Keratinocyte (primary cell): ENCODE measurements at regions not wholly inside any gene's neighbourhood (a gene's known extent, or its start where the extent isn't known, plus 50 kb on each side); places are given as distances from the start of the nearest gene placed in this dataset.

Experiments used
- CTCF ChIP-seq, 3 experiments: IDR thresholded peaks in 1 of 3; conservative IDR thresholded peaks in 1 of 3; optimal IDR thresholded peaks in 1 of 3; 2 replicates in 2 of 3; 3 replicates in 1 of 3; pipeline versions ENCODE3 to v1.5.1; 2011; ENCODE audit warnings: low read length in 3 of 3, mild to moderate bottlenecking in 3 of 3, moderate library complexity in 2 of 3, control low read depth in 1 of 3, inconsistent platforms in 1 of 3; ENCODE audit not compliant: insufficient read depth in 2 of 3; ENCODE audit errors: extremely low read depth in 1 of 3
- EZH2 ChIP-seq: IDR thresholded peaks from one replicate; pipeline ENCODE4 v1.6.1; 2012; ENCODE audit warnings: inconsistent platforms, mild to moderate bottlenecking, low read length, moderate library complexity

- TF ChIP-seq CTCF (optimal IDR thresholded peaks at IDR 0.05 in 1 of 3, IDR thresholded peaks at IDR 0.05 in 1 of 3, conservative IDR thresholded peaks at IDR 0.05 in 1 of 3; ENCODE audit: extremely low read depth in 1 of 3, insufficient read depth in 2 of 3, low read length in 3 of 3) (no peak), EZH2 (no peak)
Measured at GRCh38 chr13:50713523-50714248, 129.8 kb downstream of the DLEU7 start.
